ENCODE measurements at regions not wholly inside any gene's neighbourhood (a gene's known extent, or its start where the extent isn't known, plus 50 kb on each side); places are given as distances from the start of the nearest gene placed in this dataset.
"Not testable (repeated sequence)": the region's sequence is repeated elsewhere in the genome, so short reads cannot be mapped to it uniquely, and the experiment has no call there.

DNA sequence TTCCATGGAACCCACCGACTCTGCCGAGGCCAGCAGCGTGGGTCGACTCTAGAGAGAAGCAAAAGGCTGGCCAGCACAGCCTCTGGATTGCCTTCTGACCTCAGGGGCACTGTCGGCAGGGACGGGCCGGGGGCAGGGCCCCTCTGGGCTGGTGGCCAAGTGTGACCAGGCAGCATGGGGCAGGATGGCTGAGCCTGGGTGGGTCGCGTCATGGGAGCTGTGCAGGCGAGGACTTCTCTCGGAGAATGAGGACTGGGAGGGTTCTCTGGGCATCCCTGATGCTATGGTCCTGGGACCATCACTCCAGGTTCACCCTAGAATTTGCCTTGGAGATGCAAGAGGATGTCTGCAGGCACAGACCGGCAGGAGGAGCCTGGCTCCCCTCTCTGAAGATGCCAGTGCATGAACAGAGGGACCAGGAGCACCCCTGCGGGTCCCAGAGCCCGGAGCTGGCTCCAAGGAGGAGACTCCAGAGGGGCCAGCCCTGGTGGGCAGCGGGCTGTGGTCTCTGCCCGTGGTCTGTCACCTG, 289.2 kb downstream of the NDUFA10 start:
- no peaks in the 10 kb centered on the region for H3K4me1 ChIP-seq (ENCODE audit: control insufficient read depth in 3 of 3, insufficient read depth in 2 of 3, low read depth in 1 of 3, low read length in 2 of 3)
- WGBS, 3 donors: 65 to 78% (median 76%) methylated on average over 16 of the region's 16 CpGs
- no peak overlapping the region for H3K27ac ChIP-seq (ENCODE audit: low read depth in 1 of 3, low read length in 2 of 3)
- DNase-seq (no peak), FAIRE-seq (no peak)
- no peak overlapping the region for H3K4me3 ChIP-seq (ENCODE audit: low read depth in 1 of 3, low read length in 3 of 3)
- no peaks in the 10 kb centered on the region for H3K36me3 ChIP-seq (ENCODE audit: control insufficient read depth in 3 of 3, insufficient read depth in 2 of 3, low read depth in 1 of 3, low read length in 3 of 3)
- peaks cover 0 to 3% of the 10 kb centered on the region in 2 donors for H3K9me3 ChIP-seq (ENCODE audit: control insufficient read depth in 2 of 2, insufficient read depth in 1 of 2, low read depth in 1 of 2, low read length in 1 of 2)
- peaks cover 0 to 3% (median 0%) of the 10 kb centered on the region in 3 donors for H3K27me3 ChIP-seq (ENCODE audit: control insufficient read depth in 3 of 3, insufficient read depth in 3 of 3, low read length in 3 of 3)

GRCh38 chr2:239735131-239735828, 289.9 kb downstream of the NDUFA10 start:
- Histone ChIP-seq H3K36me3 (ENCODE audit: control insufficient read depth in 3 of 3, insufficient read depth in 2 of 3, low read depth in 1 of 3, low read length in 3 of 3) (no peaks in the 10 kb centered on the region), H3K4me3 (ENCODE audit: low read depth in 1 of 3, low read length in 3 of 3) (no peak overlapping the region), H3K9me3 (ENCODE audit: control insufficient read depth in 2 of 2, insufficient read depth in 1 of 2, low read depth in 1 of 2, low read length in 1 of 2) (peaks cover 0 to 3% of the 10 kb centered on the region in 2 donors), H3K27me3 (ENCODE audit: control insufficient read depth in 3 of 3, insufficient read depth in 3 of 3, low read length in 3 of 3) (peaks cover 0 to 3% (median 0%) of the 10 kb centered on the region in 3 donors), H3K4me1 (ENCODE audit: control insufficient read depth in 3 of 3, insufficient read depth in 2 of 3, low read depth in 1 of 3, low read length in 2 of 3) (no peaks in the 10 kb centered on the region), H3K27ac (ENCODE audit: low read depth in 1 of 3, low read length in 2 of 3) (no peak overlapping the region)
- DNase-seq (no peak), FAIRE-seq (no peak)
- 59 to 70% (median 65%) methylated on average over 23 of the region's 23 CpGs for WGBS, 3 donors

DNA sequence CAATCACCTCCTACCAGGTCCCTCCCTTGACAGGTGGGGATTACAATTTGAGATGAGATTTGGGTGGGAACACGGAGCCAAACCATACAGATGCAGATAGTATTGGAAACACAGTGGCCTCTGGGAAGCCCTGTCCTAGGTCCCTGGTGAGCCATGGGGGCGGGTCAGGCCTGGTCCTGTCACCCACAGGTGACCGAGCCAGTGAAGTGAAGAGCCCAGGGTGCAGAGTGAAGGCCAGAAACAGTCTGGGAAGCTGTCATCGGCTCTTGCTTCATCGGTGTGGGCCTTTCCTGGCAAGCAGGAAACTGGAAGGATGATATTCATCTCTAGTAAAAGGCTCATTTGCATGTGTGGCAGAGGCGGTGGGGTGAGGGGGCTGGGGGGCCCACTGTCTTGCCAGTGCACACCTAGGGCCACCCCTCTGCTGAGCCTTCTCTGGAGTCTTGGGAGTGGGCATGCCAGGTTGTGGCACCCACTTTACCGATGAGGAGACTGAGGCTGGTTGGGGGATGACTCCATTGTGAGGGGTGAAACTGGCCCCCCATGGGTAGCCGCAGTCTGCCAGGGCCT, 290.6 kb downstream of the NDUFA10 start:
- Histone ChIP-seq H3K27me3 (ENCODE audit: control insufficient read depth in 3 of 3, insufficient read depth in 3 of 3, low read length in 3 of 3) (peaks cover 0 to 3% (median 0%) of the 10 kb centered on the region in 3 donors), H3K9me3 (ENCODE audit: control insufficient read depth in 2 of 2, insufficient read depth in 1 of 2, low read depth in 1 of 2, low read length in 1 of 2) (peaks cover 0 to 3% of the 10 kb centered on the region in 2 donors), H3K4me1 (ENCODE audit: control insufficient read depth in 3 of 3, insufficient read depth in 2 of 3, low read depth in 1 of 3, low read length in 2 of 3) (no peaks in the 10 kb centered on the region), H3K27ac (ENCODE audit: low read depth in 1 of 3, low read length in 2 of 3) (no peak overlapping the region), H3K4me3 (ENCODE audit: low read depth in 1 of 3, low read length in 3 of 3) (no peak overlapping the region), H3K36me3 (ENCODE audit: control insufficient read depth in 3 of 3, insufficient read depth in 2 of 3, low read depth in 1 of 3, low read length in 3 of 3) (no peaks in the 10 kb centered on the region)
- FAIRE-seq (no peak), DNase-seq (no peak)
- 74 to 83% (median 81%) methylated on average over 8 of the region's 8 CpGs for WGBS, 3 donors

GRCh38 chr2:239732666-239733010, 292.5 kb downstream of the NDUFA10 start:
- no peaks in the 10 kb centered on the region for H3K36me3 ChIP-seq (ENCODE audit: control insufficient read depth in 3 of 3, insufficient read depth in 2 of 3, low read depth in 1 of 3, low read length in 3 of 3)
- 60 to 77% (median 62%) methylated on average over 6 of the region's 6 CpGs for WGBS, 3 donors
- H3K27me3 ChIP-seq (ENCODE audit: control insufficient read depth in 3 of 3, insufficient read depth in 3 of 3, low read length in 3 of 3): peaks cover 0 to 3% (median 0%) of the 10 kb centered on the region in 3 donors
- FAIRE-seq (no peak), DNase-seq (no peak)
- H3K4me1 ChIP-seq (ENCODE audit: control insufficient read depth in 3 of 3, insufficient read depth in 2 of 3, low read depth in 1 of 3, low read length in 2 of 3): no peaks in the 10 kb centered on the region
- H3K27ac ChIP-seq (ENCODE audit: low read depth in 1 of 3, low read length in 2 of 3): no peak overlapping the region
- peaks cover 0 to 3% of the 10 kb centered on the region in 2 donors for H3K9me3 ChIP-seq (ENCODE audit: control insufficient read depth in 2 of 2, insufficient read depth in 1 of 2, low read depth in 1 of 2, low read length in 1 of 2)
- no peak overlapping the region for H3K4me3 ChIP-seq (ENCODE audit: low read depth in 1 of 3, low read length in 3 of 3)

GRCh38 chr2:239731998-239732665, 293.0 kb downstream of the NDUFA10 start:
- Histone ChIP-seq H3K4me1 (ENCODE audit: control insufficient read depth in 3 of 3, insufficient read depth in 2 of 3, low read depth in 1 of 3, low read length in 2 of 3) (no peaks in the 10 kb centered on the region), H3K9me3 (ENCODE audit: control insufficient read depth in 2 of 2, insufficient read depth in 1 of 2, low read depth in 1 of 2, low read length in 1 of 2) (peaks cover 0 to 3% of the 10 kb centered on the region in 2 donors), H3K27ac (ENCODE audit: low read depth in 1 of 3, low read length in 2 of 3) (no peak overlapping the region), H3K27me3 (ENCODE audit: control insufficient read depth in 3 of 3, insufficient read depth in 3 of 3, low read length in 3 of 3) (peaks cover 0 to 3% (median 0%) of the 10 kb centered on the region in 3 donors), H3K36me3 (ENCODE audit: control insufficient read depth in 3 of 3, insufficient read depth in 2 of 3, low read depth in 1 of 3, low read length in 3 of 3) (no peaks in the 10 kb centered on the region), H3K4me3 (ENCODE audit: low read depth in 1 of 3, low read length in 3 of 3) (no peak overlapping the region)
- FAIRE-seq (no peak), DNase-seq (no peak)
- 77 to 91% (median 81%) methylated on average over 4 to 6 of the region's 6 CpGs for WGBS, 3 donors

GRCh38 chr2:239731422-239731821, 293.7 kb downstream of the NDUFA10 start:
- H3K27ac ChIP-seq (ENCODE audit: low read depth in 1 of 3, low read length in 2 of 3): no peak overlapping the region
- no peak for DNase-seq
- FAIRE-seq: no peak
- WGBS, 3 donors: 56 to 73% (median 62%) methylated on average over 10 of the region's 10 CpGs
- H3K4me3 ChIP-seq (ENCODE audit: low read depth in 1 of 3, low read length in 3 of 3): no peak overlapping the region
- H3K36me3 ChIP-seq (ENCODE audit: control insufficient read depth in 3 of 3, insufficient read depth in 2 of 3, low read depth in 1 of 3, low read length in 3 of 3): no peaks in the 10 kb centered on the region
- H3K9me3 ChIP-seq (ENCODE audit: control insufficient read depth in 2 of 2, insufficient read depth in 1 of 2, low read depth in 1 of 2, low read length in 1 of 2): peaks cover 0 to 3% of the 10 kb centered on the region in 2 donors
- no peaks in the 10 kb centered on the region for H3K4me1 ChIP-seq (ENCODE audit: control insufficient read depth in 3 of 3, insufficient read depth in 2 of 3, low read depth in 1 of 3, low read length in 2 of 3)
- H3K27me3 ChIP-seq (ENCODE audit: control insufficient read depth in 3 of 3, insufficient read depth in 3 of 3, low read length in 3 of 3): peaks cover 0 to 3% (median 0%) of the 10 kb centered on the region in 3 donors

DNA sequence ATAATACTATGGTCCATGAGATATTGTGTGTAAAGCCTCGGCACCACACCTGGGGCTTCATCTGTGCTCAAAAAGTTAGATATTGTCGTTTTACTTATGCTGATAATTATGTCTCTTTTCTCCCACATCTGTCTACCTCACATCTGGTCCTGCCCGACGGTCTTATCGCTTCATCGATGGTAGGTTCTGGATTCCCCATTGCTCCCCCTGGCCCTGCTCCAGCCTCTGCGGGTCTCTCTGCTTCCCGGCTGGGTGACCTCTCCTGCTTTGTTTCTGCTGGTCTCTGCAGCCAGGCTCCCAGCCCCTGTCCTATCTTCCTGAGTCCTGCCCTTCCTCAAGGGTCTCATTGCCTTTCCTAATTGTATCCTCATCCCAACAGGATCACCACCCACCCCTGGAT, 294.2 kb downstream of the NDUFA10 start:
- Histone ChIP-seq H3K4me1 (ENCODE audit: control insufficient read depth in 3 of 3, insufficient read depth in 2 of 3, low read depth in 1 of 3, low read length in 2 of 3) (no peaks in the 10 kb centered on the region), H3K27me3 (ENCODE audit: control insufficient read depth in 3 of 3, insufficient read depth in 3 of 3, low read length in 3 of 3) (peaks cover 0 to 2% (median 0%) of the 10 kb centered on the region in 3 donors), H3K9me3 (ENCODE audit: control insufficient read depth in 2 of 2, insufficient read depth in 1 of 2, low read depth in 1 of 2, low read length in 1 of 2) (peaks cover 0 to 3% of the 10 kb centered on the region in 2 donors), H3K27ac (ENCODE audit: low read depth in 1 of 3, low read length in 2 of 3) (no peak overlapping the region), H3K4me3 (ENCODE audit: low read depth in 1 of 3, low read length in 3 of 3) (no peak overlapping the region), H3K36me3 (ENCODE audit: control insufficient read depth in 3 of 3, insufficient read depth in 2 of 3, low read depth in 1 of 3, low read length in 3 of 3) (no peaks in the 10 kb centered on the region)
- 69 to 85% (median 70%) methylated on average over 8 of the region's 8 CpGs for WGBS, 3 donors
- no peak for DNase-seq
- FAIRE-seq: no peak

GRCh38 chr2:239730567-239730882, 294.6 kb downstream of the NDUFA10 start:
- FAIRE-seq; DNase-seq; H3K4me1 ChIP-seq (ENCODE audit: control insufficient read depth in 3 of 3, insufficient read depth in 2 of 3, low read depth in 1 of 3, low read length in 2 of 3); H3K36me3 ChIP-seq (ENCODE audit: control insufficient read depth in 3 of 3, insufficient read depth in 2 of 3, low read depth in 1 of 3, low read length in 3 of 3); H3K9me3 ChIP-seq (ENCODE audit: control insufficient read depth in 2 of 2, insufficient read depth in 1 of 2, low read depth in 1 of 2, low read length in 1 of 2); H3K27me3 ChIP-seq (ENCODE audit: control insufficient read depth in 3 of 3, insufficient read depth in 3 of 3, low read length in 3 of 3); H3K27ac ChIP-seq (ENCODE audit: low read depth in 1 of 3, low read length in 2 of 3); H3K4me3 ChIP-seq (ENCODE audit: low read depth in 1 of 3, low read length in 3 of 3): not testable (repeated sequence)
- WGBS, 3 donors: 51 to 76% (median 64%) methylated on average over 8 of the region's 8 CpGs

All from small intestine (tissue), 7 donors.